ENCODE measurements at regions not wholly inside any gene's neighbourhood (a gene's known extent, or its start where the extent isn't known, plus 50 kb on each side); places are given as distances from the start of the nearest gene placed in this dataset.

DNA sequence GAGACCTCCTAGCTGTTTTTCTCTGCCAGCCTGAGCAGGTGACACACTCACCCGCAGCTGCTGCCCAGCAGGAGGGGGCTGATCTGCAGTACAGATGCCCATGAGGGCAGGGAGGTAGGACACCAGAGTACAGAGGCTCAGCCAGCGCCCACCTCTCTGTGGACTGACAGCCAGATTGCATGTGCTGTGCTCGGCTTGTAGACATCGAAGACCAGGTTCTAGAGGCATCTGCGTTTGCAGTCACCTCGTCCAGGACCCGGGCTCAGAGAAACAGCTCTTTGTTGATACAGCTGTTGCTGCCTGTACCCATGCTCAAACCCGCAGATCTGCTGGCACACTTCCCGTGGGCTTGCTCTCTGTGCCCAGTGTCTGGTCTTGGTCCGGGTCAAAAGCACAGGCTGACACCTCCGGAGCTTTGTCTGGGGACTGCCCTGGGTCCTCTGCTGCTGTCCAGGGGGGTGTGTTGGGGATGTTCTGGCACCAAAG, 224.7 kb downstream of the GLRX3 start:
- H3K4me1 ChIP-seq (ENCODE audit: control insufficient read depth, insufficient read depth, low read length) = no peaks in the 10 kb centered on the region
- no peak overlapping the region for H3K4me3 ChIP-seq (ENCODE audit: low read depth in 2 of 2, low read length in 2 of 2)
- H3K27me3 ChIP-seq (ENCODE audit: control insufficient read depth, insufficient read depth, low read length) = no peaks in the 10 kb centered on the region; the same call in 1 of the 2 replicates
- intact Hi-C loops (cut with micrococcal nuclease; ENCODE audit: unreplicated experiment) (no loop called here), in situ Hi-C loops (cut with HindIII; ENCODE audit: low pct_unique_long_range_greater_than_20kb, low sequenced_read_pairs) (no loop called here)
- CTCF ChIA-PET = no interaction called here
- H3K9me3 ChIP-seq (ENCODE audit: control insufficient read depth, insufficient read depth, low read depth, low read length) = no peaks in the 10 kb centered on the region
- DNase-seq (ENCODE audit: low read depth, low spot score) = no peak
- no TSS peak for BruUV-seq (replicated peaks)
- no peaks in the 10 kb centered on the region for H3K36me3 ChIP-seq (ENCODE audit: control insufficient read depth, insufficient read depth, low read length)
- TF ChIP-seq, protein P1, sequence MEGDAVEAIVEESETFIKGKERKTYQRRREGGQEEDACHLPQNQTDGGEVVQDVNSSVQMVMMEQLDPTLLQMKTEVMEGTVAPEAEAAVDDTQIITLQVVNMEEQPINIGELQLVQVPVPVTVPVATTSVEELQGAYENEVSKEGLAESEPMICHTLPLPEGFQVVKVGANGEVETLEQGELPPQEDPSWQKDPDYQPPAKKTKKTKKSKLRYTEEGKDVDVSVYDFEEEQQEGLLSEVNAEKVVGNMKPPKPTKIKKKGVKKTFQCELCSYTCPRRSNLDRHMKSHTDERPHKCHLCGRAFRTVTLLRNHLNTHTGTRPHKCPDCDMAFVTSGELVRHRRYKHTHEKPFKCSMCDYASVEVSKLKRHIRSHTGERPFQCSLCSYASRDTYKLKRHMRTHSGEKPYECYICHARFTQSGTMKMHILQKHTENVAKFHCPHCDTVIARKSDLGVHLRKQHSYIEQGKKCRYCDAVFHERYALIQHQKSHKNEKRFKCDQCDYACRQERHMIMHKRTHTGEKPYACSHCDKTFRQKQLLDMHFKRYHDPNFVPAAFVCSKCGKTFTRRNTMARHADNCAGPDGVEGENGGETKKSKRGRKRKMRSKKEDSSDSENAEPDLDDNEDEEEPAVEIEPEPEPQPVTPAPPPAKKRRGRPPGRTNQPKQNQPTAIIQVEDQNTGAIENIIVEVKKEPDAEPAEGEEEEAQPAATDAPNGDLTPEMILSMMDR (IDR thresholded peaks at IDR 0.05) = no peak
- TF ChIP-seq TCF7L2 (IDR thresholded peaks at IDR 0.05; ENCODE audit: low read depth, low read length) (no peak), SIN3A (IDR thresholded peaks at IDR 0.05; ENCODE audit: borderline replicate concordance, insufficient read depth, low read depth, low read length) (no peak), POLR2AphosphoS5 (IDR thresholded peaks at IDR 0.05; ENCODE audit: low read depth, low read length) (no peak)
- TF ChIP-seq, protein P2, sequence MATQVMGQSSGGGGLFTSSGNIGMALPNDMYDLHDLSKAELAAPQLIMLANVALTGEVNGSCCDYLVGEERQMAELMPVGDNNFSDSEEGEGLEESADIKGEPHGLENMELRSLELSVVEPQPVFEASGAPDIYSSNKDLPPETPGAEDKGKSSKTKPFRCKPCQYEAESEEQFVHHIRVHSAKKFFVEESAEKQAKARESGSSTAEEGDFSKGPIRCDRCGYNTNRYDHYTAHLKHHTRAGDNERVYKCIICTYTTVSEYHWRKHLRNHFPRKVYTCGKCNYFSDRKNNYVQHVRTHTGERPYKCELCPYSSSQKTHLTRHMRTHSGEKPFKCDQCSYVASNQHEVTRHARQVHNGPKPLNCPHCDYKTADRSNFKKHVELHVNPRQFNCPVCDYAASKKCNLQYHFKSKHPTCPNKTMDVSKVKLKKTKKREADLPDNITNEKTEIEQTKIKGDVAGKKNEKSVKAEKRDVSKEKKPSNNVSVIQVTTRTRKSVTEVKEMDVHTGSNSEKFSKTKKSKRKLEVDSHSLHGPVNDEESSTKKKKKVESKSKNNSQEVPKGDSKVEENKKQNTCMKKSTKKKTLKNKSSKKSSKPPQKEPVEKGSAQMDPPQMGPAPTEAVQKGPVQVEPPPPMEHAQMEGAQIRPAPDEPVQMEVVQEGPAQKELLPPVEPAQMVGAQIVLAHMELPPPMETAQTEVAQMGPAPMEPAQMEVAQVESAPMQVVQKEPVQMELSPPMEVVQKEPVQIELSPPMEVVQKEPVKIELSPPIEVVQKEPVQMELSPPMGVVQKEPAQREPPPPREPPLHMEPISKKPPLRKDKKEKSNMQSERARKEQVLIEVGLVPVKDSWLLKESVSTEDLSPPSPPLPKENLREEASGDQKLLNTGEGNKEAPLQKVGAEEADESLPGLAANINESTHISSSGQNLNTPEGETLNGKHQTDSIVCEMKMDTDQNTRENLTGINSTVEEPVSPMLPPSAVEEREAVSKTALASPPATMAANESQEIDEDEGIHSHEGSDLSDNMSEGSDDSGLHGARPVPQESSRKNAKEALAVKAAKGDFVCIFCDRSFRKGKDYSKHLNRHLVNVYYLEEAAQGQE (IDR thresholded peaks at IDR 0.05; ENCODE audit: insufficient read depth in 1 of 2, low read depth in 2 of 2, low read length in 1 of 2) = no peak
- H3K27ac ChIP-seq (ENCODE audit: low read length) = no peak overlapping the region
- POLR2A ChIA-PET = interaction anchor here (0.5 kb wide), 1 partner anchor 1216 kb away, joined by 10 read pairs; no protein-coding TSS in a partner anchor
- ATAC-seq = no peak

DNA sequence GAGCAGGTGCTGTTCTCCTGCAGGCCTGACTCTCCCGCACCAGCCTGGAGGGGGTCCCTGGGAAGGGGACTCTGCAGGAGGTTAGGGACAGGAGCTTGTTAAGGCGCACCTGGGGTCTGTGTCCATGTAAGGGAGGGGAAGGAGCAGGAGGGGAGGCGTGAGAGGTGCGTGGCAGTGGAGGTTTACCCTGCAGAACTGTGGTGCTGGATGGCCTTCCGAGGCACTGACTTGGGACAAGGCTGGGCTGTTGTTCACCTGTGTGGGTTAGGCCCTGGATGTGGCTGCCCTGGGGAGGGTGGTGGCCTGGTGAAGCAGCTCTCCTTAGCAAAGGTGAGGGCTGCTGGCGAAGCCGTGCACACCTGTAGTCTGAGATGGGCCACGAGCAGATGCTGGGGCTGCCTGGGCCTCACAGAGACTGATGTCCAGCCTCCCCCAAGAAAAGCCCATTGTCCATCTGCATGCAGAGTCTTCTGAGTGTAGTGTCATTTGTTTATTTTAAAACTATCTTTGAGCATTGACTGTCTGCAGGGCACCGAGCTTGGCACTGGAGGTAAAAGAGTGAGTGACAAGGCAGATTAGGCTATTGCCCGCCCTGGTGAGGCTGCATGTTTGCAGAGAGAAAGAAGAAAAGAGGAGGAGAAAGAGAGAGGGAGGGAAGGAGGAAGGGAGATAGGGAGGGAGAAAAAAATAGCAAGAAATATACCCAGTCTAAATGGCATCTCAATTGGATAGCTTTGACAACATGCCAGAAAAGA, 225.3 kb downstream of the GLRX3 start:
- Histone ChIP-seq H3K4me3 (ENCODE audit: low read depth in 2 of 2, low read length in 2 of 2) (no peak overlapping the region), H3K27ac (ENCODE audit: low read length) (no peak overlapping the region), H3K36me3 (ENCODE audit: control insufficient read depth, insufficient read depth, low read length) (no peaks in the 10 kb centered on the region), H3K4me1 (ENCODE audit: control insufficient read depth, insufficient read depth, low read length) (no peaks in the 10 kb centered on the region), H3K9me3 (ENCODE audit: control insufficient read depth, insufficient read depth, low read depth, low read length) (no peaks in the 10 kb centered on the region), H3K27me3 (ENCODE audit: control insufficient read depth, insufficient read depth, low read length) (no peaks in the 10 kb centered on the region; the same call in 1 of the 2 replicates)
- ChIA-PET CTCF (no interaction called here), POLR2A (interaction anchor here (0.5 kb wide), 1 partner anchor 1216 kb away, joined by 10 read pairs; no protein-coding TSS in a partner anchor)
- intact Hi-C loops (cut with micrococcal nuclease; ENCODE audit: unreplicated experiment) = no loop called here
- no peak for DNase-seq (ENCODE audit: low read depth, low spot score)
- BruUV-seq (replicated peaks) = no TSS peak
- ATAC-seq = no peak
- in situ Hi-C loops (cut with HindIII; ENCODE audit: low pct_unique_long_range_greater_than_20kb, low sequenced_read_pairs) = no loop called here
- TF ChIP-seq SIN3A (IDR thresholded peaks at IDR 0.05; ENCODE audit: borderline replicate concordance, insufficient read depth, low read depth, low read length) = no peak
- no peak for TF ChIP-seq TCF7L2 (IDR thresholded peaks at IDR 0.05; ENCODE audit: low read depth, low read length)

DNA sequence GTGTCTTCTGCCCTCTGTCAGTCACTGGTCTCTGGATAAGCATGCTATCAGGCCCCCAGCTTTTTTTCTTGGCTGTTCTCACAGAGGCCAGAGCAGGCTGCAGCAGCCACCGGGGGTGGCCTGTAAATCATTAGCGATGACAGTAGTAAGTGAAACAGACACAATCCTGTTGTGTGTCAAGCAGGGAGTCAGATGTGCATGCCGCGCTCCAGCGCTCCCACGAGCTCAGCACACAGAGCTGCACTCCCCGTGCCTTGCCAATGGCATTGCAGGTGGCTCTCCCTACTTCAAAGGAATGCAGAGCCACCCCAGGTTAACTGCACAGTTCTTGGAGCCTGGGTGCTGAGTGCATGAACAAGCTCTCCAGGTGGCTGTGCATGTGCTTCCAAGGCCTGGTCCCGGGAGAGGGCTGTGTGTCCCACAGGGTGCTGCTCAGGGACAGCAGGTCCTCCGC, 226.1 kb downstream of the GLRX3 start:
- CTCF ChIA-PET = no interaction called here
- BruUV-seq (replicated peaks) = no TSS peak
- no peaks in the 10 kb centered on the region for H3K4me1 ChIP-seq (ENCODE audit: control insufficient read depth, insufficient read depth, low read length)
- no peaks in the 10 kb centered on the region; the same call in 1 of the 2 replicates for H3K27me3 ChIP-seq (ENCODE audit: control insufficient read depth, insufficient read depth, low read length)
- intact Hi-C loops (cut with micrococcal nuclease; ENCODE audit: unreplicated experiment) = no loop called here
- DNase-seq (ENCODE audit: low read depth, low spot score) (no peak), ATAC-seq (no peak)
- POLR2A ChIA-PET = no interaction called here
- no peaks in the 10 kb centered on the region for H3K9me3 ChIP-seq (ENCODE audit: control insufficient read depth, insufficient read depth, low read depth, low read length)
- TF ChIP-seq TCF7L2 (IDR thresholded peaks at IDR 0.05; ENCODE audit: low read depth, low read length) = no peak
- TF ChIP-seq SIN3A (IDR thresholded peaks at IDR 0.05; ENCODE audit: borderline replicate concordance, insufficient read depth, low read depth, low read length) = no peak
- TF ChIP-seq, protein P2 (IDR thresholded peaks at IDR 0.05; ENCODE audit: insufficient read depth in 1 of 2, low read depth in 2 of 2, low read length in 1 of 2) = no peak; a peak in 1 of 4 replicates
- TF ChIP-seq, protein P1 (IDR thresholded peaks at IDR 0.05) = no peak
- no peak for TF ChIP-seq POLR2AphosphoS5 (IDR thresholded peaks at IDR 0.05; ENCODE audit: low read depth, low read length)
- in situ Hi-C loops (cut with HindIII; ENCODE audit: low pct_unique_long_range_greater_than_20kb, low sequenced_read_pairs) = no loop called here
- no peak overlapping the region for H3K27ac ChIP-seq (ENCODE audit: low read length)
- no peaks in the 10 kb centered on the region for H3K36me3 ChIP-seq (ENCODE audit: control insufficient read depth, insufficient read depth, low read length)
- H3K4me3 ChIP-seq (ENCODE audit: low read depth in 2 of 2, low read length in 2 of 2) = no peak overlapping the region
